Heart left ventricle (tissue), 16 donors: ENCODE measurements at regions not wholly inside any gene's neighbourhood (a gene's known extent, or its start where the extent isn't known, plus 50 kb on each side); places are given as distances from the start of the nearest gene placed in this dataset.

Experiments
- ATAC-seq, 4 donors: fragments of 200-7000 bp; cut with Tn5 transposase; one replicate each; pipeline ENCODE4 v1.9.1; 2020 to 2022; ENCODE audit warnings: moderate library complexity in 4 of 4, mild to moderate bottlenecking in 3 of 4, moderate number of reproducible peaks in 1 of 4
- DNase-seq, 5 donors: peaks; one replicate each; pipeline ENCODE4 v3.0.0-alpha.2; 2020
- H3K27ac ChIP-seq, 12 donors: fragments of 200-600 bp; sonication (generic) in 4 of 12; one replicate each; pipeline versions ENCODE4 v1.5.0 to v1.8.0; 2016 to 2022; ENCODE audit warnings: mild to moderate bottlenecking in 2 of 12
- H3K27me3 ChIP-seq, 9 donors: fragments of 200-600 bp; sonication (generic) in 2 of 9; one replicate each; pipeline versions ENCODE4 v1.5.1 to v1.8.0; 2016 to 2022; ENCODE audit warnings: mild to moderate bottlenecking in 3 of 9
- H3K36me3 ChIP-seq, 9 donors: fragments of 200-600 bp; sonication (generic) in 2 of 9; one replicate each; pipeline versions ENCODE4 v1.5.0 to v1.8.0; 2018 to 2022; ENCODE audit warnings: mild to moderate bottlenecking in 2 of 9
- H3K4me1 ChIP-seq, 12 donors: fragments of 200-600 bp; sonication (generic) in 4 of 12; one replicate each; pipeline versions ENCODE4 v1.5.0 to v1.8.0; 2016 to 2022; ENCODE audit warnings: mild to moderate bottlenecking in 3 of 12
- H3K4me3 ChIP-seq, 12 donors: fragments of 200-600 bp; sonication (generic) in 4 of 12; one replicate each; pipeline versions ENCODE4 v1.5.0 to v1.8.0; 2017 to 2022; ENCODE audit warnings: mild to moderate bottlenecking in 9 of 12, moderate library complexity in 4 of 12
- H3K9me3 ChIP-seq, 12 donors: fragments of 200-600 bp; sonication (generic) in 4 of 12; one replicate each; pipeline versions ENCODE4 v1.5.0 to v1.8.0; 2016 to 2022; ENCODE audit warnings: mild to moderate bottlenecking in 1 of 12
- CTCF ChIP-seq, 12 donors: fragments of 200-600 bp; sonication (generic) in 4 of 12; IDR thresholded peaks; one replicate each; pipeline versions ENCODE4 v1.5.0 to v1.8.0; 2018 to 2022; ENCODE audit warnings: antibody characterized with exemption in 12 of 12, mild to moderate bottlenecking in 5 of 12
- POLR2A ChIP-seq, 2 donors: fragments of 450-650 bp; IDR thresholded peaks; one replicate each; pipeline ENCODE4 v1.6.1; 2017; ENCODE audit warnings: antibody characterized with exemption in 2 of 2, mild to moderate bottlenecking in 2 of 2, moderate library complexity in 2 of 2
- WGBS, 4 donors: extraction: QIAGEN DNeasy Blood & Tissue Kit in 2 of 4; methylation state at CpG; one replicate each; pipeline versions ENCODE4 v1.1.5 to v1.1.7; 2013 to 2018; 5-methylcytosine and 5-hydroxymethylcytosine counted together
- intact Hi-C, 10 donors: fragments of 100-400 bp; cut with DNase I; formaldehyde crosslinking; loops; one replicate each; pipeline versions ENCODE4 v1.11.1 to v1.14.2; 2022
- donor health status: ischemic (EF 13 %, LVEDD 7.1; RV severe dilation, severe dysfunction).
- donor health status: healthy with polysubstance abuse.
- donor health status: DM: no; HTN: yes; CAD: no.
- donor health status: DM: no; HTN: no; CAD: no.
- donor health status: ischemic (EF 25% LVEDD 6.9; RV normal size, moderate dysfunction).
- donor health status: ischemic (EF 25% LVEDD 5.7; RV mildly dilated, moderate dysfunction).
- donor health status: healthy.
- donor health status: DM: yes; HTN: yes; CAD: no.
- donor health status: ischemic (EF 35%, LVEDD 5.7; RV mildly dilated, moderate dysfunction).
- donor health status: nonischemic (EF 11% LVEDD 7.7; RV severe dilation, severe dysfunction).
- donor health status: DM: yes; HTN: yes; CAD: no.
- donor health status: PGD.
- donor health status: ischemic (EF 29% LVEDD 5.4; RV normal size, mild dysfunction).
- donor health status: nonischemic (EF 23%, LVEDD 6.1; RV moderate dilation, normal function).

GRCh38 chr22:27381960-27382742 is 419.4 kb downstream of the MN1 start:
- Histone ChIP-seq H3K4me3 (no peak overlapping the region), H3K27me3 (peaks cover 0 to 62% (median 10%) of the 10 kb centered on the region in 9 donors), H3K9me3 (no peaks in the 10 kb centered on the region), H3K4me1 (no peaks in the 10 kb centered on the region), H3K27ac (no peak overlapping the region), H3K36me3 (no peaks in the 10 kb centered on the region)
- DNase-seq = no peak
- WGBS, 4 donors = 67 to 76% (median 70%) methylated on average over 3 to 6 of the region's 6 CpGs
- ATAC-seq = no peak
- TF ChIP-seq POLR2A (IDR thresholded peaks at IDR 0.05) = no peak
- no peak for TF ChIP-seq CTCF (IDR thresholded peaks at IDR 0.05)
- intact Hi-C loops = no loop called here

- WGBS, 4 donors = 71 to 81% (median 76%) methylated on average over 12 of the region's 12 CpGs
- no peak overlapping the region for H3K4me3 ChIP-seq
- H3K27ac ChIP-seq = no peak overlapping the region
- peaks cover 0 to 62% (median 10%) of the 10 kb centered on the region in 9 donors for H3K27me3 ChIP-seq
- TF ChIP-seq CTCF (IDR thresholded peaks at IDR 0.05) (no peak), POLR2A (IDR thresholded peaks at IDR 0.05) (no peak)
- intact Hi-C loops = no loop called here
- H3K9me3 ChIP-seq = no peaks in the 10 kb centered on the region
- no peaks in the 10 kb centered on the region for H3K36me3 ChIP-seq
- DNase-seq = no peak
- no peaks in the 10 kb centered on the region for H3K4me1 ChIP-seq
- no peak for ATAC-seq
Observed at GRCh38 chr22:27382947-27383346, 418.6 kb downstream of the MN1 start.

- H3K27ac ChIP-seq = no peak overlapping the region
- no peaks in the 10 kb centered on the region for H3K4me1 ChIP-seq
- peaks cover 0 to 65% (median 8%) of the 10 kb centered on the region in 9 donors for H3K27me3 ChIP-seq
- H3K9me3 ChIP-seq = no peaks in the 10 kb centered on the region
- intact Hi-C loops = no loop called here
- H3K4me3 ChIP-seq = no peak overlapping the region
- DNase-seq = no peak
- TF ChIP-seq CTCF (IDR thresholded peaks at IDR 0.05) (no peak), POLR2A (IDR thresholded peaks at IDR 0.05) (no peak)
- H3K36me3 ChIP-seq = no peaks in the 10 kb centered on the region
- no peak for ATAC-seq
- 76 to 85% (median 83%) methylated on average over 3 of the region's 3 CpGs for WGBS, 4 donors
Observed at GRCh38 chr22:27383896-27384295, 417.7 kb downstream of the MN1 start.

- intact Hi-C loops = no loop called here
- TF ChIP-seq POLR2A (IDR thresholded peaks at IDR 0.05) (no peak), CTCF (IDR thresholded peaks at IDR 0.05) (no peak)
- ATAC-seq (no peak), DNase-seq (no peak)
- H3K9me3 ChIP-seq = no peaks in the 10 kb centered on the region
- no peaks in the 10 kb centered on the region for H3K36me3 ChIP-seq
- peaks cover 0 to 65% (median 8%) of the 10 kb centered on the region in 9 donors for H3K27me3 ChIP-seq
- no peak overlapping the region for H3K27ac ChIP-seq
- no peaks in the 10 kb centered on the region for H3K4me1 ChIP-seq
- no peak overlapping the region for H3K4me3 ChIP-seq
- 76 to 87% (median 84%) methylated on average over 15 to 16 of the region's 16 CpGs for WGBS, 4 donors
Observed at GRCh38 chr22:27385261-27385998, 416.1 kb downstream of the MN1 start.
